Neural progenitor cell (in vitro differentiated cells): ENCODE measurements at regions not wholly inside any gene's neighbourhood (a gene's known extent, or its start where the extent isn't known, plus 50 kb on each side); places are given as distances from the start of the nearest gene placed in this dataset.
A peak's percentile ranks its signal among the peaks of the same experiment; 100 is the strongest.

Experiments used
- DNase-seq: peaks from one replicate; pipeline ENCODE4 v3.0.0-alpha.2; 2016; ENCODE audit warnings: low spot score
- H2AFZ ChIP-seq: fragments of 200-600 bp; sonication (generic); replicated peaks from 2 replicates; pipeline ENCODE4 v1.6.1; 2016; ENCODE audit warnings: antibody characterized with exemption
- H3F3A ChIP-seq: fragments of 200-600 bp; sonication (generic); 2 replicates; pipeline ENCODE4 v1.6.1; 2016; ENCODE audit warnings: antibody characterized with exemption, low read depth
- H3K27ac ChIP-seq: fragments of 200-600 bp; sonication (generic); 2 replicates; pipeline ENCODE4 v1.5.1; 2016; ENCODE audit warnings: mild to moderate bottlenecking
- H3K27me3 ChIP-seq: fragments of 200-600 bp; sonication (generic); 2 replicates; pipeline ENCODE4 v1.6.1; 2016; ENCODE audit warnings: mild to moderate bottlenecking, moderate library complexity
- H3K36me3 ChIP-seq: fragments of 200-600 bp; sonication (generic); 2 replicates; pipeline ENCODE4 v1.5.1; 2016
- H3K4me1 ChIP-seq: fragments of 200-600 bp; sonication (generic); 2 replicates; pipeline ENCODE4 v1.6.1; 2016; ENCODE audit warnings: mixed run types
- H3K4me2 ChIP-seq: fragments of 200-600 bp; sonication (generic); 2 replicates; pipeline ENCODE4 v1.6.1; 2016
- H3K4me3 ChIP-seq: fragments of 200-600 bp; sonication (generic); 2 replicates; pipeline ENCODE4 v1.5.1; 2016
- H3K79me2 ChIP-seq: fragments of 200-600 bp; sonication (generic); 2 replicates; pipeline ENCODE4 v1.6.1; 2016; ENCODE audit warnings: low read depth
- H3K9ac ChIP-seq: fragments of 200-600 bp; sonication (generic); 2 replicates; pipeline ENCODE4 v1.6.1; 2016
- H3K9me3 ChIP-seq: fragments of 200-600 bp; sonication (generic); 2 replicates; pipeline ENCODE4 v1.5.1; 2016; ENCODE audit warnings: low read depth
- H4K20me1 ChIP-seq: fragments of 200-600 bp; sonication (generic); 2 replicates; pipeline ENCODE4 v1.6.1; 2016; ENCODE audit warnings: low read depth
- H3K27ac Mint-ChIP-seq: 3 replicates; pipeline ENCODE4 v1.8.0; 2021; ENCODE audit warnings: mixed read lengths
- H3K27me3 Mint-ChIP-seq: 2 replicates; pipeline ENCODE4 v1.8.0; 2022; ENCODE audit warnings: low read depth, mild to moderate bottlenecking, inconsistent platforms, moderate library complexity, mixed read lengths; ENCODE audit not compliant: insufficient read depth
- H3K36me3 Mint-ChIP-seq: 3 replicates; pipeline ENCODE4 v1.8.0; 2021; ENCODE audit warnings: mixed read lengths
- H3K4me1 Mint-ChIP-seq: 3 replicates; pipeline ENCODE4 v1.8.0; 2021; ENCODE audit warnings: mixed read lengths
- H3K4me3 Mint-ChIP-seq: 3 replicates; pipeline ENCODE4 v1.8.0; 2021; ENCODE audit warnings: mild to moderate bottlenecking, moderate library complexity, mixed read lengths
- H3K9me3 Mint-ChIP-seq: 3 replicates; pipeline ENCODE4 v1.8.0; 2020; ENCODE audit warnings: mixed read lengths
- EZH2 ChIP-seq: fragments of 200-600 bp; sonication (generic); IDR thresholded peaks from 2 replicates; pipeline ENCODE4 v1.6.1; 2017; ENCODE audit warnings: antibody characterized with exemption, mild to moderate bottlenecking, moderate library complexity
- EZH2phosphoT487 ChIP-seq: fragments of 200-600 bp; sonication (generic); IDR thresholded peaks from 2 replicates; pipeline ENCODE4 v1.6.1; 2017; ENCODE audit warnings: antibody characterized with exemption
- TF ChIP-seq, protein P1 (sequence below): fragments of 200-600 bp; sonication (generic); IDR thresholded peaks from 2 replicates; pipeline ENCODE4 v1.5.1; 2017; ENCODE audit warnings: antibody characterized with exemption, mild to moderate bottlenecking

DNA sequence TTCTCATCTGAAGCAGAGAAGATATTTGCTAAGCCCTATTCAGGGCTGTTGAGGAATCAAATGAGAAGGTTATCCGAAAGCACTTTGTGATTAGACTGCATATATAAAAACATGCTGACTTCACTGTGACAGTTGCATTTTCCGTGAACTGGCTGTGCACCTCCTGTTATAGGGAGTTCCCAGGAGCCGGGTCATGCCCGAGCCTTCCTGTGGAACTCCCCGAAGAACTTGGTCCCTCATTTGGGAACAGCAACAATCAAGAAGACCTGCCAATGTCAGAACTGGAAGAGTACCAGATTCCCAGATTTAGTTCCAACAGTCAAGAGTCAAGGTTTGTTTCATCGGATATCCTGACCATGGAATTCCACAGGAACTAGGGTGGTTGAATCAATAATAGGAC lies 130.4 kb upstream of the RAI14 start:
- Mint-ChIP-seq H3K27ac (no peak overlapping the region), H3K36me3 (no peaks in the 10 kb centered on the region), H3K4me1 (peaks cover 4% of the 10 kb centered on the region), H3K27me3 (peaks cover 6% of the 10 kb centered on the region), H3K9me3 (no peaks in the 10 kb centered on the region), H3K4me3 (no peak overlapping the region)
- no peak for TF ChIP-seq EZH2
- TF ChIP-seq, protein P1, sequence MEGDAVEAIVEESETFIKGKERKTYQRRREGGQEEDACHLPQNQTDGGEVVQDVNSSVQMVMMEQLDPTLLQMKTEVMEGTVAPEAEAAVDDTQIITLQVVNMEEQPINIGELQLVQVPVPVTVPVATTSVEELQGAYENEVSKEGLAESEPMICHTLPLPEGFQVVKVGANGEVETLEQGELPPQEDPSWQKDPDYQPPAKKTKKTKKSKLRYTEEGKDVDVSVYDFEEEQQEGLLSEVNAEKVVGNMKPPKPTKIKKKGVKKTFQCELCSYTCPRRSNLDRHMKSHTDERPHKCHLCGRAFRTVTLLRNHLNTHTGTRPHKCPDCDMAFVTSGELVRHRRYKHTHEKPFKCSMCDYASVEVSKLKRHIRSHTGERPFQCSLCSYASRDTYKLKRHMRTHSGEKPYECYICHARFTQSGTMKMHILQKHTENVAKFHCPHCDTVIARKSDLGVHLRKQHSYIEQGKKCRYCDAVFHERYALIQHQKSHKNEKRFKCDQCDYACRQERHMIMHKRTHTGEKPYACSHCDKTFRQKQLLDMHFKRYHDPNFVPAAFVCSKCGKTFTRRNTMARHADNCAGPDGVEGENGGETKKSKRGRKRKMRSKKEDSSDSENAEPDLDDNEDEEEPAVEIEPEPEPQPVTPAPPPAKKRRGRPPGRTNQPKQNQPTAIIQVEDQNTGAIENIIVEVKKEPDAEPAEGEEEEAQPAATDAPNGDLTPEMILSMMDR = no peak
- TF ChIP-seq EZH2phosphoT487 = no peak
- Histone ChIP-seq H3K4me2 (no peak overlapping the region), H3F3A (no peaks in the 10 kb centered on the region), H3K4me1 (no peaks in the 10 kb centered on the region), H3K27ac (no peak overlapping the region), H3K27me3 (no peaks in the 10 kb centered on the region), H3K9me3 (no peaks in the 10 kb centered on the region), H3K36me3 (no peaks in the 10 kb centered on the region), H2AFZ (no peak overlapping the region), H3K4me3 (no peak overlapping the region), H3K79me2 (no peaks in the 10 kb centered on the region), H3K9ac (no peak overlapping the region), H4K20me1 (no peaks in the 10 kb centered on the region)
- no peak for DNase-seq

DNA sequence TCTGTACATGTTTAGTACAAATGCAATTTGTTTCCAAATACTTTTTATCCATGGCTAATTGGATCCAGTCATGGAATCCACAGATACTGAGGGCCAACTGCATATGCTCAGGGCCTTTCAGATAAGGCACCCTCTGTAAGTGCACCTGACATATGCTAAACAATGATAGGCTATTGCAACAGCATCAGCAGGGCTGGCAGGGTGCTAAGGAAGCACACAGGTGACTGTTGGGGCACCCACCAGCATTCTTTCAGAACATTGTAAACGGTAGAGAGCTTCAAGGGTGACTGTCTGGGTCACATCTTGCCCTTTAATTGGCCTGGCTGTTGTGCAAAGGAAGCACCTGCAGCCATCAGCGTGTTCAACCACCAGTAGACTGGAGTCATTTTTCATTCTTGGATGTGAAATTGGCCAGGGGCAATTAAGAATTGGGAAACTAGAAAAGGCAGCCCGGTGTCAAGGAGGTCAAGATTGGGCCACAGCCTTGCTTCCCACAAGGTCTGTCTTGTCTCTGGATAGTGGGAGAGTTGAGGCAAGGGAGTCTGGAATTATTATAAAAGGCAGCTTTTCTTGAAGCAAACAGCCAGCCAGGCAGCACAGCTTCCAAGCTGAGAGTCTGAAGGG lies 129.3 kb upstream of the RAI14 start:
- H2AFZ ChIP-seq = no peak overlapping the region
- Mint-ChIP-seq H3K27me3 (peaks cover 6% of the 10 kb centered on the region), H3K4me1 (peaks cover 4% of the 10 kb centered on the region), H3K27ac (no peak overlapping the region), H3K9me3 (no peaks in the 10 kb centered on the region), H3K36me3 (no peaks in the 10 kb centered on the region), H3K4me3 (no peak overlapping the region)
- H3K4me2 ChIP-seq = no peak overlapping the region
- no peak overlapping the region for H3K9ac ChIP-seq
- no peaks in the 10 kb centered on the region for H3F3A ChIP-seq
- H3K9me3 ChIP-seq = no peaks in the 10 kb centered on the region
- H3K79me2 ChIP-seq = no peaks in the 10 kb centered on the region
- no peak overlapping the region for H3K4me3 ChIP-seq
- H3K27me3 ChIP-seq = no peaks in the 10 kb centered on the region
- H3K27ac ChIP-seq = no peak overlapping the region
- no peaks in the 10 kb centered on the region for H3K4me1 ChIP-seq
- H4K20me1 ChIP-seq = no peaks in the 10 kb centered on the region
- DNase-seq = no peak
- TF ChIP-seq, protein P1 = no peak
- TF ChIP-seq EZH2phosphoT487 (no peak), EZH2 (no peak)
- no peaks in the 10 kb centered on the region for H3K36me3 ChIP-seq

DNA sequence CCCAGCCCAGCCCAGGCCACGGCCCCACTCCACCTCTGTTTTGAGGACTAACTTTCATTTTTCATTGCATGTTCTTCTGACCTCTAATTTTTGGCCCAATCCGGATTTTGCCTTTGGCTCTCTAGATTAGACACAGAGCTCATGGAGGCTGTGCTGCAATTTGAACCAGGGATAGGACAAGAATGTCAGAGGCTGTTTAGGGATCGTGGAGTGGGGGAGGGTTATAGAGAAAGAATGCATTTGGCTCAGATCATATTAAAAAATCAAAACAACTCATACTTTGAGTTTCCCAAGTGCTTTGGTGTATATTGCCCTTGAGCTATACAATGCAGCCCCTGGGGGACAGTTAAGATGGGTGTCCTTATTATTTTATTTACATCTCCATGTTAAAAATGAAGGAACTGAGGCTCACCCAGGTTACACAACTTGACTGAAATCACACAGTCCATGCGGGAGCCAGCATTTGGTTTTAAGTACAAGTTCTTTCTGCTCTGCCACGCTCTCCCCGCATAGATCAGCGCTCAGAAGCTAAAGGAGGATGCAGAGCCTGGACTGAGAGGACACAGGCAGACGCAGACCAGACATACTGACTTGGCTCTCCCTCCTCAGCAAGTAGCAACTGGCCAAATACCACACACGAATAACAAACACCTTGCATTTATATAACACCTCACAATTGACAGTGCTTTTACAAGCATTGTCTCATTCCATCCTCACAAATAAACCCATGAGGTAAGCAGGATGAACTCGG lies 126.4 kb upstream of the RAI14 start:
- H3K9me3 ChIP-seq = no peaks in the 10 kb centered on the region

More for the DNA sequence above, 126.4 kb upstream of the RAI14 start:
- TF ChIP-seq EZH2 (no peak), EZH2phosphoT487 (no peak)
- TF ChIP-seq, protein P1 = no peak
- no peak overlapping the region for H3K4me2 ChIP-seq
- no peaks in the 10 kb centered on the region for H3K4me1 ChIP-seq
- no peaks in the 10 kb centered on the region for H3K79me2 ChIP-seq
- H3K27ac ChIP-seq = no peak overlapping the region
- DNase-seq = no peak
- peak overlapping the region; percentile 43 for H3K27ac Mint-ChIP-seq
- no peak overlapping the region for H3K4me3 Mint-ChIP-seq
- H4K20me1 ChIP-seq = no peaks in the 10 kb centered on the region
- H3K36me3 ChIP-seq = no peaks in the 10 kb centered on the region
- no peaks in the 10 kb centered on the region for H3K36me3 Mint-ChIP-seq
- H3F3A ChIP-seq = no peaks in the 10 kb centered on the region
- no peaks in the 10 kb centered on the region for H3K9me3 Mint-ChIP-seq
- H3K4me3 ChIP-seq = no peak overlapping the region
- H2AFZ ChIP-seq = no peak overlapping the region
- no peak overlapping the region for H3K9ac ChIP-seq
- H3K27me3 Mint-ChIP-seq = peaks cover 6% of the 10 kb centered on the region
- H3K27me3 ChIP-seq = no peaks in the 10 kb centered on the region
- H3K4me1 Mint-ChIP-seq = no peaks in the 10 kb centered on the region
